Fibroblast of the aortic adventitia (primary cell): ENCODE measurements at regions not wholly inside any gene's neighbourhood (a gene's known extent, or its start where the extent isn't known, plus 50 kb on each side); places are given as distances from the start of the nearest gene placed in this dataset.

Experiments
- DNase-seq: peaks from one replicate; pipeline ENCODE4 v3.0.0-alpha.2; 2010; ENCODE audit warnings: low read depth
- H3K4me3 ChIP-seq: 2 replicates; pipeline ENCODE4 v1.5.1; 2011; ENCODE audit warnings: low read depth, mild to moderate bottlenecking, control low read depth, low read length, moderate library complexity
- CTCF ChIP-seq: IDR thresholded peaks from 2 replicates; pipeline ENCODE4 v1.5.1; 2011; ENCODE audit warnings: mild to moderate bottlenecking, low read length, control low read depth, inconsistent platforms; ENCODE audit not compliant: insufficient read depth

DNA sequence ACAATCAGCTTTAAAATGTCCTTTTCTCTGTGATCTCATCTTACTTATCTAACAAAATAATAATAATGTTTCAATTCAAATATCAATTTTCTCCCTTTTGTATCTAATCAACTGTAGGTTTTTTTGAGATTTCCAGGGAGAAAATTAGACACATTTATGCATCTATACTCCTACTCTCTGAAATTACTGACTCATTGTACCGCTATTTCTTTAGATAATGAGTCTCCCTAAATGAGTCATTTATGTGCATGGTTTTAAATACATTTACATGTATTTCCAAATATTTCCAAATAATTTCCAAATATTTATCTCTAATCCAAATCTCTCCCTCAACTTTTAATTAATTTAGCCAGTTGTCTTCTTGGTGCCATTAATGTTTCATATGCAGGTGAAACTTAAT lies 621.0 kb downstream of the TECRL start:
- no peak for DNase-seq
- no peak overlapping the region for H3K4me3 ChIP-seq
- no peak for TF ChIP-seq CTCF

DNA sequence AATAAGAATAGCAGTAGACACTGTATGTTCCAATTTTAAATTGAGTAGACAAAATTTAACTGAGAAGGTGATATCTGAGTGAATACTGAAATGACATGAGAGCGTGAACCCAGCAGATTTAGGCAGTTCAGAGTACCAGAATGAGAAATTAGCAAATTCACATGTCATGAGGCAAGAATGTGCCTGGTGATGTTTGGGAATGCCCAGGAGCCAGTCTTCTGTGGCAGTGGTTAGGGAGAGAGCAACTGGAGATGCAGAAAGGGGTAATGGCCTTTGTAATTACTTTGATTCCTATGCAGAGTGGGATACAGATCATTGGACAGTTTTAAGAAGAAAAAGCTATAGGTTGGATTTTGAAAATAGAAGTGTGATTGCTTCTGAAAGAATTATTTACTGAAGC lies 621.9 kb downstream of the TECRL start:
- no peak for DNase-seq
- TF ChIP-seq CTCF: no peak

DNA sequence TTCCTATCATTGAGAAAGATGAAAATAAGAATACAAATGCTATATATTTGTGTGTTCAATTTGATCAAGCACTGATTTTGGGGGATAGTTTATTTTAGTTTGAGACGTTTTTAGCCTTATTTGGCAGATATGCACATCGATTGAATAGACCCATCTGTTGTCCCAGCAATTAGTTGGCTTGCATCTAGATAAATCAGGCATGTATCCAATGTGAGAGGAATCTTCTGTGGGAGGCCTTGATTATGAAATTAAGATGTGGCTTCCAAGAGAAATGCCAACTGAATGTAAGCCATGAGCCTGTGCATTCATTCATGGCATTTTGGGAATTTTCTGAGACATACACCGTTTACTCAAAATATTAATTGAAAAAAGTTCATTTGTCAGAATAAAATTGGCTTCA lies 623.1 kb downstream of the TECRL start:
- H3K4me3 ChIP-seq: no peak overlapping the region
- no peak for DNase-seq
- no peak for TF ChIP-seq CTCF

More for the DNA sequence above, 621.9 kb downstream of the TECRL start:
- no peak overlapping the region for H3K4me3 ChIP-seq

GRCh38 chr4:63784822-63785221 lies 624.4 kb downstream of the TECRL start:
- no peak for DNase-seq
- no peak for TF ChIP-seq CTCF

DNA sequence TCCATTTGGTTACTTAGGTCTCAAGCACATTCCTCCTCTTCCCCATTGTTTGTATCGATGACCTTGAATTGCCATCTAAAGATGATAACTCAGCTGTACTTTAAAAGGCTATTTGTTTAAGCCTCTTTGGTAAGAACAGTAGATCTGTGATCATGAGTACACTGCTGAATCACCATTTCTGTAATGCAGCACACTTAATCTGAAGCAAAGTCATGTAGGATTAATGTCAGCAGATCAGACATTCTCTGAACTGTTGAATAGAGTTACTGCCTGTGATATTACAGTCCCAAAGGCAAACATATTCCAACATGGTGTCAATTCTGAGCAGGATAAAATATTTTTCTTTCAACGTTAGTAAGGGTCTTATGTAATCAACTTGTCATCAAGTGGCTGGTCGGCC lies 631.6 kb downstream of the TECRL start:
- H3K4me3 ChIP-seq: no peak overlapping the region
- DNase-seq: no peak
- TF ChIP-seq CTCF: no peak

More at GRCh38 chr4:63784822-63785221, 624.4 kb downstream of the TECRL start:
- H3K4me3 ChIP-seq: no peak overlapping the region

- no peak overlapping the region for H3K4me3 ChIP-seq
Measured at GRCh38 chr4:63764400-63764799, 644.9 kb downstream of the TECRL start.

More at GRCh38 chr4:63764400-63764799, 644.9 kb downstream of the TECRL start:
- no peak for DNase-seq
- TF ChIP-seq CTCF: no peak
